Spleen (tissue), 11 donors: ENCODE measurements at regions not wholly inside any gene's neighbourhood (a gene's known extent, or its start where the extent isn't known, plus 50 kb on each side); places are given as distances from the start of the nearest gene placed in this dataset.

Source experiments
- DNase-seq: peaks from one replicate; pipeline ENCODE4 v3.0.0-alpha.2; 2020
- H3K27ac ChIP-seq, 8 donors: fragments of 200-600 bp; sonication (generic) in 7 of 8; 1 replicate in 4 of 8; 2 replicates in 4 of 8; pipeline versions ENCODE4 v1.5.0 to v1.8.0; 2016 to 2021; ENCODE audit warnings: inconsistent platforms in 4 of 8, mild to moderate bottlenecking in 4 of 8, moderate library complexity in 1 of 8
- H3K27me3 ChIP-seq, 7 donors: fragments of 200-600 bp; sonication (generic) in 6 of 7; replicated peaks in 1 of 7; 1 replicate in 4 of 7; 2 replicates in 3 of 7; pipeline versions ENCODE4 v1.5.0 to v1.8.0; 2016 to 2021; ENCODE audit warnings: inconsistent platforms in 3 of 7, mild to moderate bottlenecking in 1 of 7
- H3K36me3 ChIP-seq, 6 donors: fragments of 200-600 bp; sonication (generic) in 5 of 6; 1 replicate in 4 of 6; 2 replicates in 2 of 6; pipeline versions ENCODE4 v1.5.0 to v1.8.0; 2016 to 2021; ENCODE audit warnings: inconsistent platforms in 2 of 6
- H3K4me1 ChIP-seq, 6 donors: fragments of 200-600 bp; sonication (generic) in 5 of 6; 1 replicate in 3 of 6; 2 replicates in 3 of 6; pipeline versions ENCODE4 v1.5.0 to v1.8.0; 2016 to 2021; ENCODE audit warnings: inconsistent platforms in 3 of 6
- H3K4me3 ChIP-seq, 8 donors: fragments of 200-600 bp; sonication (generic) in 7 of 8; 1 replicate in 4 of 8; 2 replicates in 4 of 8; pipeline versions ENCODE4 v1.5.0 to v1.8.0; 2016 to 2021; ENCODE audit warnings: inconsistent platforms in 4 of 8, mild to moderate bottlenecking in 4 of 8, moderate library complexity in 2 of 8
- H3K9me3 ChIP-seq, 8 donors: fragments of 200-600 bp; sonication (generic) in 7 of 8; 1 replicate in 4 of 8; 2 replicates in 4 of 8; pipeline versions ENCODE4 v1.5.0 to v1.8.0; 2016 to 2021; ENCODE audit warnings: inconsistent platforms in 4 of 8
- CTCF ChIP-seq, 11 experiments: fragments of 200-600 bp in 7 of 11; fragments of 450-650 bp in 4 of 11; sonication (generic) in 4 of 11; IDR thresholded peaks in 8 of 11; conservative IDR thresholded peaks in 3 of 11; 1 replicate in 7 of 11; 2 replicates in 4 of 11; pipeline versions ENCODE4 v1.4.0 to v1.8.0; 2016 to 2021; ENCODE audit warnings: antibody characterized with exemption in 11 of 11, inconsistent platforms in 4 of 11, mild to moderate bottlenecking in 1 of 11
- POLR2A ChIP-seq, 3 donors: fragments of 450-650 bp; IDR thresholded peaks; one replicate each; pipeline ENCODE4 v1.5.1; 2017; ENCODE audit warnings: antibody characterized with exemption in 3 of 3, mild to moderate bottlenecking in 1 of 3
- POLR2AphosphoS5 ChIP-seq, 3 donors: sonication (generic); formaldehyde crosslinking; IDR thresholded peaks; one replicate each; pipeline ENCODE4 v1.5.1; 2017; ENCODE audit warnings: antibody characterized with exemption in 3 of 3
- WGBS, 5 donors: extraction: QIAGEN DNeasy Blood & Tissue Kit in 3 of 5; methylation state at CpG; one replicate each; pipeline versions ENCODE4 v1.1.5 to v1.1.7; 2013 to 2018; 5-methylcytosine and 5-hydroxymethylcytosine counted together
- intact Hi-C: fragments of 100-400 bp; cut with DNase I; formaldehyde crosslinking; loops from one replicate; pipeline ENCODE4 v1.15.0; 2023; ENCODE audit warnings: low total_unique reads
- donor health status: healthy with polysubstance abuse.
- donor health status: DM: no; HTN: no; CAD: no; lungs with moderate emphysema.
- donor health status: DM: no; HTN: no; CAD: no.
- donor health status: Bipolar disorder and iron deficiency.
- donor health status: healthy.
- donor health status: DM: no; HTN: no; CAD: no.
- donor health status: DM: yes; HTN: yes; CAD: no.

- H3K4me3 ChIP-seq: no peak overlapping the region
- 62 to 78% (median 76%) methylated on average over 3 to 4 of the region's 4 CpGs for WGBS, 5 donors
- peaks cover 0 to 12% (median 4%) of the 10 kb centered on the region in 8 donors for H3K9me3 ChIP-seq
- peaks cover 0 to 13% (median 0%) of the 10 kb centered on the region in 7 donors for H3K27me3 ChIP-seq
- H3K4me1 ChIP-seq: peaks cover 12 to 23% (median 19%) of the 10 kb centered on the region in 6 donors
- DNase-seq: no peak
- no peaks in the 10 kb centered on the region for H3K36me3 ChIP-seq
- intact Hi-C loops: no loop called here
- H3K27ac ChIP-seq: no peak overlapping the region
- TF ChIP-seq POLR2A (IDR thresholded peaks at IDR 0.05) (no peak), POLR2AphosphoS5 (IDR thresholded peaks at IDR 0.05) (no peak), CTCF (IDR thresholded peaks at IDR 0.05 in 8 of 11, conservative IDR thresholded peaks at IDR 0.05 in 3 of 11) (no peak)
Observed at GRCh38 chr15:70431854-70432253, 331.5 kb downstream of the UACA start.

- Histone ChIP-seq H3K9me3 (peaks cover 0 to 12% (median 4%) of the 10 kb centered on the region in 8 donors), H3K27ac (no peak overlapping the region), H3K27me3 (peaks cover 0 to 13% (median 0%) of the 10 kb centered on the region in 7 donors), H3K4me3 (no peak overlapping the region), H3K36me3 (no peaks in the 10 kb centered on the region), H3K4me1 (peaks cover 3 to 11% (median 7%) of the 10 kb centered on the region in 6 donors)
- no peak for TF ChIP-seq POLR2A (IDR thresholded peaks at IDR 0.05)
- no peak for TF ChIP-seq CTCF (IDR thresholded peaks at IDR 0.05 in 8 of 11, conservative IDR thresholded peaks at IDR 0.05 in 3 of 11)
- no peak for TF ChIP-seq POLR2AphosphoS5 (IDR thresholded peaks at IDR 0.05)
- WGBS, 5 donors: 46 to 85% (median 63%) methylated on average over 1 of the region's 1 CpG
- no peak for DNase-seq
- intact Hi-C loops: no loop called here
Observed at GRCh38 chr15:70430069-70430468, 332.4 kb upstream of the TLE3 start.

- intact Hi-C loops: no loop called here
- DNase-seq: no peak
- peaks cover 0 to 13% (median 0%) of the 10 kb centered on the region in 7 donors for H3K27me3 ChIP-seq
- H3K4me3 ChIP-seq: no peak overlapping the region
- no peaks in the 10 kb centered on the region for H3K36me3 ChIP-seq
- no peak overlapping the region for H3K27ac ChIP-seq
- H3K9me3 ChIP-seq: peaks cover 0 to 12% (median 4%) of the 10 kb centered on the region in 8 donors
- peaks cover 0 to 14% (median 6%) of the 10 kb centered on the region in 6 donors for H3K4me1 ChIP-seq
- no peak for TF ChIP-seq CTCF (IDR thresholded peaks at IDR 0.05 in 8 of 11, conservative IDR thresholded peaks at IDR 0.05 in 3 of 11)
- no peak for TF ChIP-seq POLR2A (IDR thresholded peaks at IDR 0.05)
- TF ChIP-seq POLR2AphosphoS5 (IDR thresholded peaks at IDR 0.05): no peak
- WGBS, 5 donors: 93 to 96% (median 94%) methylated on average over 5 of the region's 5 CpGs
Observed at GRCh38 chr15:70429056-70429722, 331.5 kb upstream of the TLE3 start.

- Histone ChIP-seq H3K27ac (no peak overlapping the region), H3K36me3 (no peaks in the 10 kb centered on the region), H3K4me1 (peaks cover 0 to 14% (median 6%) of the 10 kb centered on the region in 6 donors), H3K9me3 (peaks cover 0 to 12% (median 4%) of the 10 kb centered on the region in 8 donors), H3K4me3 (no peak overlapping the region), H3K27me3 (peaks cover 0 to 13% (median 0%) of the 10 kb centered on the region in 7 donors)
- intact Hi-C loops: no loop called here
- no peak for TF ChIP-seq POLR2A (IDR thresholded peaks at IDR 0.05)
- no peak for TF ChIP-seq POLR2AphosphoS5 (IDR thresholded peaks at IDR 0.05)
- no peak for TF ChIP-seq CTCF (IDR thresholded peaks at IDR 0.05 in 8 of 11, conservative IDR thresholded peaks at IDR 0.05 in 3 of 11)
- DNase-seq: no peak
- WGBS, 5 donors: 82 to 93% (median 89%) methylated on average over 3 of the region's 3 CpGs
Observed at GRCh38 chr15:70428211-70428822, 330.6 kb upstream of the TLE3 start.
